NCI-H2171 (cell line): ENCODE measurements at regions not wholly inside any gene's neighbourhood (a gene's known extent, or its start where the extent isn't known, plus 50 kb on each side); places are given as distances from the start of the nearest gene placed in this dataset.

Experiments used
- DNase-seq: peaks from one replicate; lab custom pipeline; 2025; lab: John Stamatoyannopoulos, UW

GRCh38 chr9:86655147-86655546, 292.2 kb downstream of the GAS1 start:
- DNase-seq: no peak

- DNase-seq: no peak
These were observed 293.8 kb downstream of the GAS1 start for GRCh38 chr9:86653466-86653865.

GRCh38 chr9:86652736-86653135, 294.6 kb downstream of the GAS1 start:
- DNase-seq: no peak

- no peak for DNase-seq
These were observed 295.7 kb upstream of the TUT7 start for GRCh38 chr9:86649913-86650312.

GRCh38 chr9:86648828-86649170, 294.6 kb upstream of the TUT7 start:
- DNase-seq: no peak

GRCh38 chr9:86648156-86648827, 294.1 kb upstream of the TUT7 start:
- DNase-seq: no peak

GRCh38 chr9:86645303-86645702, 291.1 kb upstream of the TUT7 start:
- no peak for DNase-seq

GRCh38 chr9:86644675-86645034, 290.4 kb upstream of the TUT7 start:
- DNase-seq: no peak

- no peak for DNase-seq
These were observed 289.9 kb upstream of the TUT7 start for GRCh38 chr9:86643946-86644674.

- DNase-seq: no peak
These were observed 288.5 kb upstream of the TUT7 start for GRCh38 chr9:86642721-86643120.

- no peak for DNase-seq
These were observed 287.8 kb upstream of the TUT7 start for GRCh38 chr9:86641970-86642369.

- DNase-seq: no peak
These were observed 285.7 kb upstream of the TUT7 start for GRCh38 chr9:86639899-86640379.

- DNase-seq: no peak
These were observed 285.1 kb upstream of the TUT7 start for GRCh38 chr9:86639287-86639686.

- DNase-seq: no peak
These were observed 283.9 kb upstream of the TUT7 start for GRCh38 chr9:86638109-86638508.

- no peak for DNase-seq
These were observed 283.3 kb upstream of the TUT7 start for GRCh38 chr9:86637515-86637914.

- no peak for DNase-seq
These were observed 282.3 kb upstream of the TUT7 start for GRCh38 chr9:86636519-86636918.

- no peak for DNase-seq
These were observed 281.8 kb upstream of the TUT7 start for GRCh38 chr9:86636038-86636437.

- no peak for DNase-seq
These were observed 280.3 kb upstream of the TUT7 start for GRCh38 chr9:86634501-86634900.

GRCh38 chr9:86633945-86634344, 279.7 kb upstream of the TUT7 start:
- DNase-seq: no peak

- no peak for DNase-seq
These were observed 278.3 kb upstream of the TUT7 start for GRCh38 chr9:86632537-86632936.

- no peak for DNase-seq
These were observed 275.3 kb upstream of the TUT7 start for GRCh38 chr9:86629530-86629929.

- DNase-seq: no peak
These were observed 272.6 kb upstream of the TUT7 start for GRCh38 chr9:86626802-86627201.

GRCh38 chr9:86624630-86625029, 270.4 kb upstream of the TUT7 start:
- no peak for DNase-seq
